ENCODE measurements at regions not wholly inside any gene's neighbourhood (a gene's known extent, or its start where the extent isn't known, plus 50 kb on each side); places are given as distances from the start of the nearest gene placed in this dataset.

DNA sequence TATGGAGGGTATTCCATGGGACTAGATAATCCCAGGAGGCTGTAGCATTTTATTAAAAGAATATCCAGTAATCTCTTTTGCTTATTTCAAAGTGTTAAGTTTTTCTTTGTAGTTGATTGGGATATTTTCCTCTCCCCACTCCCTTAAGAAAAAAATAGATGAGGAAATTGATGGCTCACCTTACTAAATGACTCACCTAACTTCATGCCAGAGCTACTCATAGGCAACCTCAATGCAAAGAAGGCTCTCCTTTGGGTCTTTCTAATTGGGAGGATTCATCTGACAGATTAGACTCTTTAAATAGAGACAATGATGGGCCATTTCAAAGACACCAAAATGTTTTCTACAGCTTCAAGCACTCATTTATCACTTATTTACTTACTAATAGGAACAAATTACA is 528.5 kb upstream of the BTBD3 start (continued):
- TF ChIP-seq NFE2L2 (IDR thresholded peaks at IDR 0.05; ENCODE audit: low read depth, low read length) = no peak

GRCh38 chr20:11391591-11391990 is 526.1 kb upstream of the BTBD3 start:
- peak overlapping the region; percentile 72; the same call in 1 of the 2 replicates for H4K5ac ChIP-seq (ENCODE audit: low read depth, low read length)
- no peak for TF ChIP-seq POLR2A (IDR thresholded peaks at IDR 0.05; ENCODE audit: low read depth, low read length)
- TF ChIP-seq, protein P1, sequence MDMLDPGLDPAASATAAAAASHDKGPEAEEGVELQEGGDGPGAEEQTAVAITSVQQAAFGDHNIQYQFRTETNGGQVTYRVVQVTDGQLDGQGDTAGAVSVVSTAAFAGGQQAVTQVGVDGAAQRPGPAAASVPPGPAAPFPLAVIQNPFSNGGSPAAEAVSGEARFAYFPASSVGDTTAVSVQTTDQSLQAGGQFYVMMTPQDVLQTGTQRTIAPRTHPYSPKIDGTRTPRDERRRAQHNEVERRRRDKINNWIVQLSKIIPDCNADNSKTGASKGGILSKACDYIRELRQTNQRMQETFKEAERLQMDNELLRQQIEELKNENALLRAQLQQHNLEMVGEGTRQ (IDR thresholded peaks at IDR 0.05; ENCODE audit: low read depth, low read length) = no peak
- TF ChIP-seq RCOR1 (IDR thresholded peaks at IDR 0.05; ENCODE audit: insufficient replicate concordance, low read length) = no peak
- TF ChIP-seq NFE2L2 (IDR thresholded peaks at IDR 0.05; ENCODE audit: low read depth, low read length) = no peak
- TF ChIP-seq CHD1 (IDR thresholded peaks at IDR 0.05; ENCODE audit: low read depth, low read length) = no peak
- TF ChIP-seq RFX5 (IDR thresholded peaks at IDR 0.05; ENCODE audit: low read depth, low read length) = no peak
- TF ChIP-seq BHLHE40 (IDR thresholded peaks at IDR 0.05; ENCODE audit: low read depth, low read length) = no peak
- TF ChIP-seq SMC3 (IDR thresholded peaks at IDR 0.05; ENCODE audit: low read depth, low read length) = no peak
- TF ChIP-seq MAFK (IDR thresholded peaks at IDR 0.05; ENCODE audit: low read depth, low read length) = no peak
- no peak for TF ChIP-seq RAD21 (IDR thresholded peaks at IDR 0.05; ENCODE audit: low read length)
- no peak for TF ChIP-seq FOS (IDR thresholded peaks at IDR 0.05; ENCODE audit: low read depth, low read length)
- TF ChIP-seq CEBPB (IDR thresholded peaks at IDR 0.05; ENCODE audit: low read depth, low read length) = no peak
- no peak overlapping the region for H2AK5ac ChIP-seq (ENCODE audit: low read depth, low read length)
- H4K91ac ChIP-seq (ENCODE audit: insufficient read depth, low read depth, low read length) = no peak overlapping the region
- H3K9me3 ChIP-seq (ENCODE audit: control insufficient read depth, insufficient read depth, low read length) = no peaks in the 10 kb centered on the region
- H3K4ac ChIP-seq (ENCODE audit: low read depth, low read length) = peak overlapping the region; percentile 58; the same call in 1 of the 2 replicates
- H3K9ac ChIP-seq (ENCODE audit: low read depth, low read length) = no peak overlapping the region
- no CpG with 5 or more reads among the region's 2 CpGs for WGBS, 2 experiments (ENCODE audit: extremely low coverage in 2 of 2, insufficient read length in 1 of 2)
- POLR2A ChIA-PET (ENCODE audit: unreplicated experiment) = no interaction called here
- H3K4me1 ChIP-seq (ENCODE audit: control insufficient read depth, insufficient read depth, low read length) = peaks cover 16% of the 10 kb centered on the region
- in situ Hi-C loops (cut with MboI; ENCODE audit: low sequenced_read_pairs) = no loop called here
- H3K36me3 ChIP-seq (ENCODE audit: control insufficient read depth, insufficient read depth, low read length) = no peaks in the 10 kb centered on the region
- H3K79me1 ChIP-seq (ENCODE audit: low read depth in 1 of 2, low read length in 2 of 2) = no peaks in the 10 kb centered on the region
- peaks cover 5% of the 10 kb centered on the region; the same call in 1 of the 2 replicates for H3K9me1 ChIP-seq (ENCODE audit: insufficient read depth, low read length)
- H3K18ac ChIP-seq (ENCODE audit: low read depth, low read length) = peak overlapping the region; percentile 48
- H2BK20ac ChIP-seq (ENCODE audit: low read depth, low read length) = 0 out of 2 replicates have a peak overlapping the region, but pooled peaks have one; percentile 22
- ATAC-seq (ENCODE audit: low read depth) (peak; percentile 33), DNase-seq (peak; percentile 40)
- H3K14ac ChIP-seq (replicated peaks; ENCODE audit: low read depth, low read length) = no peak overlapping the region
- H3K27me3 ChIP-seq (ENCODE audit: control insufficient read depth, insufficient read depth, low read length) = no peaks in the 10 kb centered on the region
- H3K56ac ChIP-seq (ENCODE audit: extremely low read depth, insufficient read depth, low read length) = no peak overlapping the region
- no peak overlapping the region for H3K4me3 ChIP-seq (ENCODE audit: insufficient read depth, low read depth, low read length)
- peak overlapping the region; percentile 15; the same call in 1 of the 2 replicates for H3K27ac ChIP-seq (ENCODE audit: insufficient read depth, low read length)
- H2BK120ac ChIP-seq (ENCODE audit: low read depth, low read length) = peak overlapping the region; percentile 9; the same call in 1 of the 2 replicates
- no peaks in the 10 kb centered on the region; the same call in 1 of the 2 replicates for H4K20me1 ChIP-seq (ENCODE audit: insufficient read depth, low read length)
- no peak overlapping the region for H2AK9ac ChIP-seq (replicated peaks; ENCODE audit: low read depth, low read length, poor library complexity)
- dilution Hi-C loops (cut with HindIII; ENCODE audit: low sequenced_read_pairs, unreplicated experiment) = no loop called here
- H3K4me2 ChIP-seq (ENCODE audit: low read depth, low read length) = no peak overlapping the region; the same call in 1 of the 2 replicates
- H4K8ac ChIP-seq (ENCODE audit: low read depth in 2 of 2, low read length in 2 of 2) = peak overlapping the region in 1 of 2 experiments; percentile 12; a peak in 1 of 4 replicates
- no peak overlapping the region for H2AFZ ChIP-seq (replicated peaks; ENCODE audit: low read length, poor library complexity)
- no TSS peak for BruUV-seq (replicated peaks)
- intact Hi-C loops (cut with micrococcal nuclease) = no loop called here
- CTCF ChIA-PET = interaction anchor here (0.6 kb wide), 1 partner anchor 898 kb away, joined by 4 read pairs; no protein-coding TSS in a partner anchor
- H2BK15ac ChIP-seq (ENCODE audit: low read depth, low read length) = peak overlapping the region; percentile 18; the same call in 1 of the 3 replicates
- peak overlapping the region; percentile 9 for H2BK5ac ChIP-seq (ENCODE audit: low read depth, low read length, poor library complexity, severe bottlenecking)
- peak overlapping the region; percentile 31; the same call in 1 of the 2 replicates for H3K23ac ChIP-seq (ENCODE audit: low read depth, low read length)
